Mucosa of descending colon (tissue), 3 donors: ENCODE measurements at regions not wholly inside any gene's neighbourhood (a gene's known extent, or its start where the extent isn't known, plus 50 kb on each side); places are given as distances from the start of the nearest gene placed in this dataset.

Experiments
- ATAC-seq: fragments of 200-7000 bp; cut with Tn5 transposase; one replicate; pipeline ENCODE4 v1.9.1; 2020; ENCODE audit warnings: mild to moderate bottlenecking, moderate library complexity
- DNase-seq, 3 donors: peaks; one replicate each; pipeline ENCODE4 v3.0.0-alpha.2; 2020
- H3K36me3 ChIP-seq: fragments of 200-600 bp; one replicate; pipeline ENCODE4 v1.8.0; 2021; ENCODE audit warnings: low read depth, mild to moderate bottlenecking
- H3K4me1 ChIP-seq: fragments of 200-600 bp; one replicate; pipeline ENCODE4 v1.8.0; 2021; ENCODE audit warnings: low read depth, mild to moderate bottlenecking
- H3K4me3 ChIP-seq: fragments of 200-600 bp; one replicate; pipeline ENCODE4 v1.8.0; 2021; ENCODE audit warnings: mild to moderate bottlenecking
- H3K9me3 ChIP-seq: fragments of 200-600 bp; one replicate; pipeline ENCODE4 v1.8.0; 2021; ENCODE audit warnings: mild to moderate bottlenecking
- intact Hi-C, 2 donors: fragments of 100-400 bp; cut with DNase I in 1 of 2; cut with micrococcal nuclease in 1 of 2; formaldehyde crosslinking; loops; one replicate each; pipeline versions ENCODE4 v1.11.0 to v1.11.1; 2022; cut with DNase I, micrococcal nuclease
- TF ChIP-seq, protein P1 (sequence below): fragments of 200-600 bp; IDR thresholded peaks from one replicate; pipeline ENCODE4 v1.8.0; 2022; ENCODE audit warnings: antibody characterized with exemption, mild to moderate bottlenecking
- donor health status: DM: no; HTN: no; CAD: no; lungs with moderate emphysema.
- donor health status: DM: no; HTN: no; CAD: no.
- donor health status: DM: no; HTN: yes; CAD: no.

DNA sequence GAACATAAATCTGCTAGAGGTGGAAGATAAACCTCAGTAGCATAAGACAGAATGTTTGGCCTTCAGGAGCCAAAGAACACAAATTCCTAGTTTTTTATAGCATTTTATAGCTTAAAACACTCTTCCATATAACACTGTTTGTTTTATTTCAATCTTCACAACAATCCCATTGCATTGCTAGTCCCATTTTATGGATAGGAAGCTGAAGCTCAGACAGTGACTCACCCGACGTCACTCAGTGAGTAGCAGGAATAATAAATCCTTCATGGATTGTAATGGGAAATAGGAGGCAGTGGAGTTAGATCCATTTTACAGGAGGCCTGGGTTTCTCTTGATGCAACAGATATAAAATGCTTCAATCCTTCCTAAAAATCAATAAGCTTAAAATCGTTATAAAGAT, 217.5 kb downstream of the RAB28 start:
- intact Hi-C loops: no loop called here
- no peak for DNase-seq

DNA sequence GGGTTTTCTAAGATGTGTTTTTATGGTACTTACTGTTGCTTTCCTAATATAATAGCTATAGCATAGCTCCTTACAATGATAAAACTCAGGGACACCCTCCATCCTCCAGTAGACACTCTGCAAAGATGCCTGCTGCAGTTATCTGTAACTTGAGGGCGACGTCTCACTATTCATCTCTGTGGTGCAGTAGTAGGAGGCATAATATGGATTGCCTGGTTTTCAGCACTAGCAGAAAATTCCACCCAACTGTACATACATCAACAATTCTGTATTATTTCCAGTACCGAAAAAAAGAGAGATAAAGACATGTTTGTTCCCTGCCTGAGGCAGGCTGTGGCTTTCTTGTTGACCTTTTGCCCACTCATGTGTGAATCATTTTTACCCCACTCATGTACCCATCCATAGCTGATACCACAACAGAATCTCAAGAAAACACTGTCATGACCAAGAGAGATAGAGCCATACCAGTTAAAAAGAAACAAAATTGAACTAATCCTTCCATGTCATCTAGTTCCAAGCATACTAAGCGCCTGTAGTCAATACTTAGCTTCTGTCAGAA, 220.1 kb downstream of the RAB28 start:
- Histone ChIP-seq H3K36me3 (no peaks in the 10 kb centered on the region), H3K4me3 (no peak overlapping the region), H3K4me1 (no peaks in the 10 kb centered on the region), H3K9me3 (no peaks in the 10 kb centered on the region)
- TF ChIP-seq, protein P1, sequence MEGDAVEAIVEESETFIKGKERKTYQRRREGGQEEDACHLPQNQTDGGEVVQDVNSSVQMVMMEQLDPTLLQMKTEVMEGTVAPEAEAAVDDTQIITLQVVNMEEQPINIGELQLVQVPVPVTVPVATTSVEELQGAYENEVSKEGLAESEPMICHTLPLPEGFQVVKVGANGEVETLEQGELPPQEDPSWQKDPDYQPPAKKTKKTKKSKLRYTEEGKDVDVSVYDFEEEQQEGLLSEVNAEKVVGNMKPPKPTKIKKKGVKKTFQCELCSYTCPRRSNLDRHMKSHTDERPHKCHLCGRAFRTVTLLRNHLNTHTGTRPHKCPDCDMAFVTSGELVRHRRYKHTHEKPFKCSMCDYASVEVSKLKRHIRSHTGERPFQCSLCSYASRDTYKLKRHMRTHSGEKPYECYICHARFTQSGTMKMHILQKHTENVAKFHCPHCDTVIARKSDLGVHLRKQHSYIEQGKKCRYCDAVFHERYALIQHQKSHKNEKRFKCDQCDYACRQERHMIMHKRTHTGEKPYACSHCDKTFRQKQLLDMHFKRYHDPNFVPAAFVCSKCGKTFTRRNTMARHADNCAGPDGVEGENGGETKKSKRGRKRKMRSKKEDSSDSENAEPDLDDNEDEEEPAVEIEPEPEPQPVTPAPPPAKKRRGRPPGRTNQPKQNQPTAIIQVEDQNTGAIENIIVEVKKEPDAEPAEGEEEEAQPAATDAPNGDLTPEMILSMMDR: no peak
- ATAC-seq (no peak), DNase-seq (no peak)
- intact Hi-C loops: no loop called here

More for the DNA sequence above, 217.5 kb downstream of the RAB28 start:
- ATAC-seq: no peak
- H3K9me3 ChIP-seq: peaks cover 8% of the 10 kb centered on the region
- no peaks in the 10 kb centered on the region for H3K36me3 ChIP-seq
- no peak overlapping the region for H3K4me3 ChIP-seq
- H3K4me1 ChIP-seq: no peaks in the 10 kb centered on the region
- TF ChIP-seq, protein P1: no peak

DNA sequence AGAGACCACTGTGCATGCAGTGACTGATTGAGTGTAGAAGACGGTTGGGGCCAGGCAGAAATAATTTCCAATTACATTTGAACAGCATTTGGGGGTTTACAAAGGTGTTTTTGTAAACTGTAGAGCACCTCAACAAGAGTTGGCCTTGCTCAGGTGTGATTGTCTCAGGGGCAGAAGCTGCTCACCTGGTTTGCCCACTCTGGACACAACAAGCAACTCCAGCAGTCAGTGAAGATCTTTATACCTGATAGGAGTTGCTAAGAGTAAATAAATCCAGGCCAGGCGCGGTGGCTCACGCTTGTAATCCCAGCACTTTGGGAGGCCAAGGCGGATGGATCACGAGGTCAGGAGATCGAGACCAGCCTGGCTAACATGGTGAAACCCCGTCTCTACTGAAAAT, 221.3 kb downstream of the RAB28 start:
- TF ChIP-seq, protein P1: no peak
- no peaks in the 10 kb centered on the region for H3K4me1 ChIP-seq
- DNase-seq: no peak
- no peaks in the 10 kb centered on the region for H3K9me3 ChIP-seq
- no peak for ATAC-seq
- H3K36me3 ChIP-seq: no peaks in the 10 kb centered on the region
- no peak overlapping the region for H3K4me3 ChIP-seq
- intact Hi-C loops: no loop called here

DNA sequence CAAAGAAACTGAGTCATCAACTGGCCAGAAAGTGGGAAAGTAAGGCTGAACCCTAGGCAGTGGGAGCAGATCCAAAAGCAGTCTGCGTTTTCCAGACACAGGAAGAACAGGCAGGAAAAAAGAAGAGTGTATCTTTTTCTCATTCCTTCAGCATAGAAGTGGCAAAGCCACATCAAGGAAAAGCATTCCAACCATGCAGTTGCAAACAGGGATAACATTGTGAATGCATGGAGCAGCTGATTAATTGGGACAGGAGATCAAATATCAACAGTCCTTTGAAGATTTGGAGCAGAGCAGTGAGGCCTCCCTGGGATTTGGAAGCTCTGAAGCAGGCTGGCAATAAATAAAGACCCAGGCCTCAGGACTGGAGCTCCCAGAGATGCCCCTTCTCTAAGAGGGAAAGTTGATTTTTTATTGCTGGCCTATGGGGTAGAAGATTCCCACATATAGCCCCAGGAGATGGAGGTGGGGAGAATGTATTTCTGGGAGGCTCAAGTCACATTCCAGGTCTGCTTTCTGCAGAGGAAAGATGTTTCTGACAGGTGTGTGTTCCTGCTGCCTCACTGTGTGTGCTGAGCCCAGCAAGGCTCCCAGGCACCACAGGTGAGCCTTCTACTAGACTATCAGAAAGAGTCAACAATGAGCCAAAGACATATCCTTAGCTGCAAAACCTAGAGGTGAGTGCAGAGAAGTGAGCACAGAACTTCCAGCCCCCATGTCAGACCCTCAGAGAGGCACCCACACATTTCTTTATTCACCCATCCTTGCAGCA, 222.5 kb downstream of the RAB28 start:
- ATAC-seq: no peak
- Histone ChIP-seq H3K4me3 (no peak overlapping the region), H3K9me3 (no peaks in the 10 kb centered on the region), H3K36me3 (no peaks in the 10 kb centered on the region), H3K4me1 (no peaks in the 10 kb centered on the region)
- no peak for DNase-seq
- intact Hi-C loops: no loop called here
- TF ChIP-seq, protein P1: no peak

DNA sequence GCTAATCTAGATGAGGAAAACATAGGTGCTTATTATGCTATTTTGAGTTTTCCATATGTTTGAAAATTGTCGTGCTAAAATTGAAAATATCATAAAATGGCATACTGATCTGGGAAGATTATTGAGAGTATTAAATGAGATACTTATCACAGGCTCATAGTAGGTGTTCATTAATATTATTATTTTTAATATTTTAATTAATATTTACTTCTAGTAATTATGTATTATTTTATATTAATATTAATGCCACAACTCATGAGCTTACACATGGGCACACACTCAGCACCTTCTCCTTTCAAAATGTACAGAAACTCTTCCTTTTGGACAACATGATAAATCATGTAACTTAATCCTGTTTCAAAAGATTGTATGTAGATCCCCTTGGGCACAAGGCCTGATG, 223.6 kb downstream of the RAB28 start:
- DNase-seq: no peak
- no peaks in the 10 kb centered on the region for H3K4me1 ChIP-seq

More for the DNA sequence above, 223.6 kb downstream of the RAB28 start:
- Histone ChIP-seq H3K9me3 (no peaks in the 10 kb centered on the region), H3K4me3 (no peak overlapping the region), H3K36me3 (no peaks in the 10 kb centered on the region)
- intact Hi-C loops: no loop called here
- no peak for ATAC-seq
- TF ChIP-seq, protein P1: no peak
